ENCODE measurements at regions not wholly inside any gene's neighbourhood (a gene's known extent, or its start where the extent isn't known, plus 50 kb on each side); places are given as distances from the start of the nearest gene placed in this dataset.
A peak's percentile ranks its signal among the peaks of the same experiment; 100 is the strongest.

- no peak for DNase-seq
Observed at GRCh38 chr2:6487765-6488164, 377.9 kb downstream of the CMPK2 start.

GRCh38 chr2:6492573-6492972 lies 373.1 kb downstream of the CMPK2 start:
- DNase-seq: no peak

- no peak for DNase-seq
Observed at GRCh38 chr2:6493266-6493665, 372.4 kb downstream of the CMPK2 start.

GRCh38 chr2:6493669-6494068 lies 372.0 kb downstream of the CMPK2 start:
- no peak for DNase-seq

- no peak for DNase-seq
Observed at GRCh38 chr2:6495466-6495865, 370.2 kb downstream of the CMPK2 start.

GRCh38 chr2:6496376-6496775 lies 369.3 kb downstream of the CMPK2 start:
- no peak for DNase-seq

- DNase-seq: no peak
Observed at GRCh38 chr2:6497048-6497447, 368.7 kb downstream of the CMPK2 start.

- DNase-seq: no peak
Observed at GRCh38 chr2:6498841-6499240, 366.9 kb downstream of the CMPK2 start.

GRCh38 chr2:6499691-6500090 lies 366.0 kb downstream of the CMPK2 start:
- DNase-seq: no peak

- no peak for DNase-seq
Observed at GRCh38 chr2:6506361-6506794, 359.3 kb downstream of the CMPK2 start.

- DNase-seq: no peak
Observed at GRCh38 chr2:6506859-6507258, 358.8 kb downstream of the CMPK2 start.

GRCh38 chr2:6510532-6510931 lies 355.2 kb downstream of the CMPK2 start:
- no peak for DNase-seq

- no peak for DNase-seq
Observed at GRCh38 chr2:6512589-6512988, 353.1 kb downstream of the CMPK2 start.

GRCh38 chr2:6516674-6517073 lies 349.0 kb downstream of the CMPK2 start:
- DNase-seq: no peak

- DNase-seq: no peak
Observed at GRCh38 chr2:6518361-6518760, 347.3 kb downstream of the CMPK2 start.

GRCh38 chr2:6523476-6523875 lies 342.2 kb downstream of the CMPK2 start:
- no peak for DNase-seq

GRCh38 chr2:6524691-6525474 lies 340.8 kb downstream of the CMPK2 start:
- DNase-seq: no peak

GRCh38 chr2:6525475-6525964 lies 340.2 kb downstream of the CMPK2 start:
- DNase-seq: no peak

GRCh38 chr2:6526093-6526824 lies 339.4 kb downstream of the CMPK2 start:
- peak; percentile 52 for DNase-seq

- DNase-seq: no peak
Observed at GRCh38 chr2:6531304-6531703, 334.4 kb downstream of the CMPK2 start.

- no peak for DNase-seq
Observed at GRCh38 chr2:6535572-6535971, 330.1 kb downstream of the CMPK2 start.

GRCh38 chr2:6538607-6539006 lies 327.1 kb downstream of the CMPK2 start:
- DNase-seq: no peak

GRCh38 chr2:6545336-6545735 lies 320.4 kb downstream of the CMPK2 start:
- DNase-seq: no peak

GRCh38 chr2:6545795-6546194 lies 319.9 kb downstream of the CMPK2 start:
- DNase-seq: no peak

All from NCI-H2029 (cell line).